ENCODE measurements at regions not wholly inside any gene's neighbourhood (a gene's known extent, or its start where the extent isn't known, plus 50 kb on each side); places are given as distances from the start of the nearest gene placed in this dataset.

DNA sequence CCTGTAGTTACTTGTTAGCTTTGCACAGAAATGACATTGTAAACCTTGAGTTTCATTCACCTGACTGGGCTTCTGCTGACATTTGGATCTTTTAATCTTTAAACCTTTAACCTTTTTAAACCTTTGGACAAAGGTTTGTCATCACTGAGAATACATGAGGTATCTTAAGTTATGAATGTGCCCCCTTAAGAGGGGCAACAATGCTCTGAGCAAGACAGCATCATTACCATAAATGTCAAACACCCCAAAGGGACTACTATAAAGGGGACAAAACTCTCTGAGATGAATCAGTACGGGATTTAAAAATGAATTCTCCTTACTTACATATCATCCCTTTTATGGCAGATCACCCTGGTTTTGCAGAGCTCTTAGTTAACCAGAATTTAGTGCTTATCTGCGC is 203.3 kb downstream of the COG6 start:
- DNase-seq (ENCODE audit: low spot score): no peak

- no peak for DNase-seq (ENCODE audit: low spot score)
These were observed 204.4 kb downstream of the COG6 start for GRCh38 chr13:39859898-39860297.

GRCh38 chr13:39862900-39863299 is 207.4 kb downstream of the COG6 start:
- no peak for DNase-seq (ENCODE audit: low spot score)

DNA sequence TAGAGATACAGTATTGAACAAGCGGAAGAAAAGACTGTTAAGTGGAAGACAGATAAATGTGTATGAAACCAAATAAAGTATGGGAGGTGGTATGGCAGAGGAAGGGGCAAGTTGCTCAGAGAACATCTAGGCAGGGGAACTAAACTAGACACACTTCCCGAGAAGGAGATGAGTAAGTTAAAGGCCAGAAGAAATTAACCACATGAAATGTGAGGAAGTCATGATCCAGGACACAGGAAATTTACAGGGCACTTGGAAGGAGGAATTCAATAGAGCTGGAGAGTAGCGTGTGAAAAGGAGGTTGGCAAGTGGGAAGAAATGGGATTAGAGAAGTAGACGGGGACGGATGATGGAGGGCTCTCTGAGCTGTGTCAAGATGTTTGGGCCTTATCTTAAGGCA is 208.8 kb downstream of the COG6 start:
- no peak for DNase-seq (ENCODE audit: low spot score)

DNA sequence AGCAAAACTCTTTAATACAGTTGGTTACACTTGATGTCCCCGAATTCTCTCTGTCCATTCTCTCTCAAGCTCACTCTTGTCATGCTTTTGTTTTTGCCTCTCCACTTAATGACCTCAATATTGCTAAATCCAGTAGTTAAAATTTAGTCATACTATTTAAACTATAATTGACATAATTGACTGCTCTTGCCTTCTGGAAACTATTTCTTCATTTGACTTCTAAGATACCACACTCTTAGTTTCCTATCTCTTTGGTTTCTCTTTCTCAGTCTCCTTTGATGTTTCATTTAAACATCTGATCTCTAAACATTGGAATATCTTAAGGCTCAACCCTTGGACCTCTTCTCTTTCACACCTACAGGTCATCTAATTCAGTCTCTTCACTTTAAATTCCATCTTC is 211.3 kb downstream of the COG6 start:
- no peak for DNase-seq (ENCODE audit: low spot score)

DNA sequence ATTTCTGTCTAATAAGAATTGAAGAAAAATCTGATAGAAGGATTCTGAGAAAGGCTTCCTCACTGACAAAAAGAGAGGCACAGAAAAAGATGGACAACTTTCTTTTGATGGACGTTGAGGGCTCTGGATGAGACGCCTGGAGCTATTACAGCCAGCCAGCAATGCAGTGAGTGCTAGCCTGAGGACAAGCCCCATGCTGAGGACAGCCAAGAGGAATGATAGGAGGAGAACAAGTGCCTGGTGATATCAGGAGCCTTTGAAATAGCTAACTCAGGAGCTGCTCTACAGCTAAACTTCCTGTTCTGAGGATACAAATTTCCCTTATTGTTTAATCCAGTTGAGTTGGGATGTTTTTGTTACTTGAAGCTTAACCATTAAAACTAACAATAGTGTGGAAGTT is 212.3 kb downstream of the COG6 start:
- no peak for DNase-seq (ENCODE audit: low spot score)

- DNase-seq (ENCODE audit: low spot score): no peak
These were observed 214.8 kb downstream of the COG6 start for GRCh38 chr13:39870197-39870747.

GRCh38 chr13:39874331-39875053 is 219.0 kb downstream of the COG6 start:
- DNase-seq (ENCODE audit: low spot score): no peak

DNA sequence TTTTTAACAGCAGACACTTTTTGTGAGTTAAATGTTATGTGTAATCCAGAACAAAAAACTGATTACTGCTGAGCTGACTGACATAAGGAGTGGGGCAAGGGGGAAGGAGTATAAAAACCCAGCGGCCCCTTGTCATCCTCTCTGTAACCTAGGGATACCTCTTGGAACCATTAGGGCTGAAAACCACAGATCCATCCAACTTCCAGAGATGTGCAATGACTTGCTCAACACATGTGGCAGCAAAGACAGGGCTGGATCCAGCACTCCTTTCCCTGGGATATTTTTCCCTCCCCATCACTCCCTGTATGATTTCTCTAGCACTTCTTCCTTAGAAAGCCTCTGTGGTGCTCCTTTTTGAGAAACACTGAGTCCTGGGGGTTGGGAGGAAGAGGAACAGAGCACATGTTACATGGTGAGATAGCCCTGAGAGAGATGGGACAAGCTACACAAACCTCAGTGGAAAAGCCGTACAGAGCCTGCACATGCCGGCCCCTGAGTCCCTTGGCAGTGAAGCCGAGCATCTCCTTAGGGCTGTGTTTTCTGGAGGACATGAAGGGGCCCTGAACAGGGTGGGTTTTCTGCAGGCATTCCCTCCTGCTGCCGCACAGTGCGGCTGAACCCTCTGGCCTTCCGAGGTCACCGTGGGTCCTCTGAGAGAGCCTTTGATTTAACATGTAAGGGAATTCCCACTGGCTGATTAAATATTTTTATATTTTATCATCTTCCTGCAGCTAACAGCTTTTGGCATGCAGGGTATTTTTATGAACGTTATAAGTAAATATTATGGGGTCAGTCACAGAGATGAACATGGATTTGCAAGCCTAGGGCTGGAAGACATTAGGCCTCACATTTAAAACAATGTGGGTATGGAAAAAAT is 219.9 kb downstream of the COG6 start:
- no peak for DNase-seq (ENCODE audit: low spot score)

DNA sequence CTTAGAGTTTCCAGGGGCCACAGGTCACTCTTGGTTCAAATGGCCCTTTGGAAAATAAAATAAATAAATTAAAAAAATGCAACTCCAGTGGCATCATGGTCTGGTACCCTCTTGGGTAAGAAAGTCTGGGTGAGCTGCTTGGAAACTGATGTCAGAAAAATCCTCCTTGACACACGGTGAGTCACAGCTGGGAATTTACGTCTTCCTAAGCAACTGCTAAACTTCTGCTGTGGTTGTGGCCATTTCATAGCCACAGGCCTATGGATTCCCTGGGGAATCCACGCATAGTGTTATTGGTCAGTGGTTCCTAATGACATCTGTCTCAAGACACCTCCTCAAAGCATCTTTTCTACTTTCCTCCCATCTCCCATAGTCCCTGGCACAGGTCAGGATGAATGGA is 220.8 kb downstream of the COG6 start:
- peak; percentile 58 for DNase-seq (ENCODE audit: low spot score)

- DNase-seq (ENCODE audit: low spot score): no peak
These were observed 221.7 kb downstream of the COG6 start for GRCh38 chr13:39877134-39877533.

DNA sequence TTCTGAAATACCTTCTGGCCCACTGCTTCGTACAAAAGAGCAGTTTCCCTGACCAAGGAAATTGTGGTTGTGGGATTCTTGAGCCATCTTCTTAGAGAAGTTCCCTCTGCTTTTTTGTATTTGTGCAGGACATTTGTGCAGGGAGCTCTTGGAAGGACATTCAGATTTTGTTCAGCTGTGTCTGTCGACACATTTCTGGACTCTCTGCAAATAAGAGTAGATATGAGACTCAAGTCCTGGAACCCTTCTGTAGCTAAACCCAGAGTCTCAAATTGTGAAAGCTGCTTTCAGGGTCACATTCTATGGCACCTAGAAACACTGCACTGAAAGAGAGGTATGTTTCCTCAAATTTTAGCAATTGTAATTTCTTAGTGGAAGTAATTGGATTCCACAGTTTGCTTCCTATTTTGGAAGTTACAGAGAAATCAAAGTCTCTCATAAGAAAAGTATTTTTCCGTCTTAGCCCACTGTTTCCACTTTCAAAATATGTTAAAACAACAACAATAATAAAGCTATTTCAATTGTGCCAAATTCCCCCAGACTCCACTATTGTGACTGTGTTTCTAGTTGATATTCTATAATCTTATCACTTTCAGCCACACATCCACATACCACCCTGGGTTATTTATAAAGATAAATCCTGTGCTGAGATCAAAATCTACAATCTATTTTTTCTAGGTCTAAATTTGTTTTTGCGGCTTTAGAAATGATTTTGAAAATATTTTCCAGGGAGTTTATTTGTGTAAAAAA is 224.0 kb downstream of the COG6 start:
- no peak for DNase-seq (ENCODE audit: low spot score)

GRCh38 chr13:39881383-39881782 is 225.9 kb downstream of the COG6 start:
- DNase-seq (ENCODE audit: low spot score): no peak

DNA sequence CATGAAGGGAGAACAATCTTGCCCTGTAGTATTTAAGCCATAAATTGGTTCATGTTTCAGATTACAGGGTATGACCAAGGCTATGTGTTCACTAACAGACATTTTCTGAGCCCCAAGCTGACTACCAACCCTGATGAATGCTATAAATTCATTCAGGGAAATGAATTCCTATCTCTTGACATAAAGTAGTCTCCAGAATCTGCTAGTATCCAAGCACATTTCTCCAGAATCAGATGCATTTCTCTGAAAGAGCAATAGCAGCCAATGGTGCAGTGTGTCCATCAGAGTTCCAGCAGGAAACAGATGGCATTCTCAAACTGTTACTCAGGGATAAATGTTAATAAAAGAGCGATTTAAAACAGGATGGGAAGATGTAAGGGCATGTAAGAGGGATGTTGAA is 226.4 kb downstream of the COG6 start:
- DNase-seq (ENCODE audit: low spot score): no peak

DNA sequence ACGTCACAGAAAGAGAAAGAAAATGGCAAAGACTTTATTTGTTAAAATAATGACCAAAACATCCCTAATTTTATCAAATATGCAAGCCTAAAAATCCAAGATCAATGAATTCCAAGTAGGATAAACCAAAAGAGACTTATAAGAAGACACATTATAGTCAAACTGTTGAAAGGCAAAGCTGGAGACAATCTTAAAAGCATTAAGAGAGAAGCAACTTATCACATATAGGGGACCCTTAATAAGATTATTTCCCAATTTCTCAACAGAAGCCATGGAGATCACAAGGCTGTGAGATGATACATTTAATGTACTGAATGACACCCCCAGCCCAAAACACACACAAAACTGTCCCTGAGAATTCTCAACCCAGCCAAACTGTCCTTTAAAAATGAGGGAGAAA is 228.7 kb downstream of the COG6 start:
- DNase-seq (ENCODE audit: low spot score): no peak

DNA sequence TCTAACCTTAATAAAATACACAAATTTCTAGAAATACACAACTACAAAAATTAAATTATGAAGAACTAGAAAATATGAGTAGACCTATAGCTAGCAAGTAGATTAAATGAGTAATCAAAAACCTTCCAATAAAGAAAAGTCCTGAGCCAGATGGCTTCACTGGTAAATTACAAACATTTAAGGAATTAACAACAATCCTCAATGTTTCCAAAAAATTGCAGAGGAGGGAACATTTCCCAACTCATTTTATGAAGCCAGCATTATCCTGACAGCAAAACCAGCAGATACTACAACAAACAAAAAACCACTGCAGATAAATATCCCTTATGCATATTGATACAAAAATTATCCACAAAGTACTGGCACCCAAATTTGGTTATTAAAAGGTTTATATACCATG is 230.9 kb downstream of the COG6 start:
- no peak for DNase-seq (ENCODE audit: low spot score)

DNA sequence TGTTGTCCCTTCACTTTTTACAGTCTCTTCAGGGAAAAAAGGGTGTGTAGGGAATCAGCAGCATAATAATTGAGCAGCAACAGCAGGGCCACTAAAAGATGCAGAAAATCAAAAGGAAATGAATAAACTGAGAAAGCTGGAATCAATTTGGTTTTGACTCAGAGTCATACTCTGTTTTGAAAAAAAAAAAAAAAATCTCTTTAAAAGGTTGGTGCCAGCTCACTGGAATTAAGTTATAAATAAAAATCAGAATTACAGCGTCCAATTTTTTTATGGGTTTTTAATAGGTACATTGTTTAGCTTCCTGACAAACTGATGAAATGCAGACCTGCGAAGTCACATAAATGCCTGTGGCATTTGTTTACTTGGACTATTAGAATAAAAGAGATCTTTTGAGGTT is 231.9 kb downstream of the COG6 start:
- DNase-seq (ENCODE audit: low spot score): no peak

DNA sequence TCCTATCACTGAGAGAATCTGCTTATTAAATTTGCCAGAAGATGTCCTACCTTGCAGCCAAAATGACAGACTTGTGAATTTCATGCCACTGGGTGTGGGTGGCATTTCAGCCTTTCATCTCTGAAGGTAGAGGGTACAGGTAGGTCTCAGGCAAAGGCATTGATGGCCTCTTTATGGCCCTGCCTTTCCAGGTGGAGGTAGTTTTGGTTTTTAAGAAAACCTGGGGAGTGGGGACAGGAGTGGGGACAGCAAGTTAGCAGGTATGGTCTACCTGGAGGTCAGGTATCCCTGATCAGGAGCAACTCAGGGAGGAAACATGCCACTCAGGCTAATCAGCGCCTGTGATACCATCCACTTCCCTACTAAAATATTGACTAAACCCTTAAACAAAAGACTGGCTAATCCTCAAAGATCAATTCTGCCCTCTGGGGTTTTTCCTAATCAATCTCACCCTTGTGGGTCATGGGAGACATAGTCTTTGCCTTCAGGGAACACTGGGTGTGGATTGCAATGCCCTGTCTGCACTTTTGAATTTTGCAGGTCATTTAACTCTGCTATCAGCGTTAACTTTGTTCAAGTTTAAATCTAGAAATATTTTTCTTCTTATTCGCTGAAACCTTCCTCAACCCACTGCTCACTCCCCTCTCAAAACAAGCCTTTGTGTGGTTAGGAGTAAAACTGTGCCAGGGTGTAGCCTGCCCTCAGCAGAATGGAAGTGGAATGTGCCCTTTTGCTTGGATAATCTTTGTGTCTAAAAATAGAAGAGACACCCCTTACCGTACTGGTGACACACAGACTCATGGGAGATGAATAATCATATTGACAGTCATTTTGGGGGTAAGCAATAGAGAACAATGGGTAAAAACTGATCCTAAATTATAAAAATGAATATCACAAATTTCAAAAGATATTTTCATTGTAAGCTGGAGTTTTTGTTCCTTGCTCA is 233.7 kb downstream of the COG6 start:
- DNase-seq (ENCODE audit: low spot score): no peak

DNA sequence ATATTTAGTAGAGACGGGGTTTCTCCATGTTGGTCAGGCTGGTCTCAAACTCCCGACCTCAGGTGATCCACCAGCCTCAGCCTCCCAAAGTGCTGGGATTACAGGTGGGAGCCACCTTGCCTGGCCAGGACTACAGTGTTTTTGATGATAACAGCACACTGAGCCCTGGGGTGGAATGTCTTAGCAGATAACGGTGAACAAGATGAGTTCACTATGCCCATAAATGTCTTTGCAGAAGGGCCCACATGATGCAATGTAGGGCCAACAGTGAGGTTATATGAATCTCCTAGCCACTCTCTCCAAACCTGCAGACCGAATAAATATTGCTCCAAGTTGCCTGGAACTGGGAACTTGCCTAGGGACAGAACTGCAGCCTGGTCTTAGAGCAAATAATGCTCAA is 235.1 kb downstream of the COG6 start:
- DNase-seq (ENCODE audit: low spot score): no peak

DNA sequence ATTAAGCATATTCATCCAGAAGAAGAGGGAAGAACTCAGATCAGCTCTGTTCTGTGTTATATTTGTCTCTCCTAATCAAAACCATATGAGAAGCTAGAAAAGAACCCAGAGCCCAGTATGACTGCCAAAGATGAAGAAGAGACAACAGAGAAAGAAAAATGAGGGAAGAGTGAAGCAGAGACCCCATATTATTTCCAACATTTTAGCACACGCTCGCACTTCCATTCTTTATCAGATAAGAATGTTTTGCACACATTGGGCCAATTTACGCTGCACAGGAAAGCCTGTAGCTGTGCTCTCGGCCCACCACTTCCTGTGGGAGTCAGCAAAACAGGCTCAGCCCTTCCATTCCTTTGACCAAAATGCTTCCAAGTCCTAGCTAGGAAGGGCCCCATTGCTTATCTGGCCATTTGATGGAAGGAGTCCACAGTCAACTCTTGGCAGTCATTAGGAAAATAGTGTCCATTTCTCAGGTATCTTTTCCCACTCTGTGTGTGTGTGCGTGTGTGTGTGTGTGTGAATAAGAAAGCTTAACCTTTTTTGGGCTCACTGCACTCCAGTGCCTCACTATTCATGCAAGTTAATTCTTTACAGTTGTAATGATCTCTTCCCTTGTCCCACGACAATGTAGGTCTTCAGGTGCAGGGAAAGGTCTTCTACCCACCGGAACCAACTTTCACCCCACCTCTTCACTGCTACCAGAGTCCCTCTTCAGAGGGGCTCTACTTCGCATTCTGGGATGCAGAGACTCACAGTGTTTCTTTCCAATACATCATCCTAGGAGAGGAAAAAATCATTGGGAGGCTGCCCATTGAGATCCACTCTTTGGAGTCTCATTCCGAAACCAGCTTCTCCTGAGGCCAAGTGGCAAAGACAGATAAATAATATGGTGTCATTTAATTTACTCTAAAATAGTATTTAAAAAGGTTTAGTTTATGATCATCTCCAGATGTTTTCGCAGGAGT is 237.5 kb downstream of the COG6 start:
- DNase-seq (ENCODE audit: low spot score): no peak
